T-cell (primary cell): ENCODE measurements at regions not wholly inside any gene's neighbourhood (a gene's known extent, or its start where the extent isn't known, plus 50 kb on each side); places are given as distances from the start of the nearest gene placed in this dataset.

Experiments
- ATAC-seq, 4 experiments: fragments of 200-7000 bp in 3 of 4; fragments of 150-1000 bp in 1 of 4; cut with Tn5 transposase; replicated peaks in 1 of 4; 1 replicate in 3 of 4; 2 replicates in 1 of 4; pipeline ENCODE4 v1.10.0; 2021; ENCODE audit warnings: moderate library complexity in 3 of 4, mild to moderate bottlenecking in 2 of 4, moderate number of reproducible peaks in 1 of 4
- CTCF ChIA-PET, 2 donors: fragments of 300-600 bp; sonication (Branson Sonifier 250); formaldehyde crosslinking; loops; one replicate each; lab custom pipeline; 2022; ENCODE audit warnings: antibody characterized with exemption in 2 of 2; lab: Charles Lee
- POLR2A ChIA-PET, 2 donors: fragments of 300-600 bp; sonication (Branson Sonifier 250); formaldehyde crosslinking; loops; one replicate each; lab custom pipeline; 2022; ENCODE audit warnings: antibody characterized with exemption in 2 of 2; lab: Charles Lee
- DNase-seq, 35 experiments: peaks; one replicate each; pipeline versions ENCODE4 v3.0.0 to v3.0.0-alpha.2; 2013 to 2023
- H3K27ac ChIP-seq: one replicate; pipeline ENCODE4 v1.5.1; 2013; ENCODE audit warnings: low read length
- H3K27me3 ChIP-seq, 2 experiments: replicated peaks in 1 of 2; 1 replicate in 1 of 2; 2 replicates in 1 of 2; pipeline versions ENCODE4 v1.6.1 to v1.7.0; 2013; ENCODE audit warnings: low read length in 1 of 2, mixed read lengths in 1 of 2; ENCODE audit not compliant: control insufficient read depth in 2 of 2, insufficient read depth in 2 of 2; ENCODE audit errors: extremely low read depth in 1 of 2
- H3K36me3 ChIP-seq, 2 donors: 1 replicate in 1 of 2; 2 replicates in 1 of 2; pipeline versions ENCODE4 v1.6.1 to v1.7.0; 2013; ENCODE audit warnings: low read length in 1 of 2; ENCODE audit not compliant: control insufficient read depth in 2 of 2, insufficient read depth in 1 of 2; ENCODE audit errors: extremely low read depth in 1 of 2
- H3K4me1 ChIP-seq, 2 experiments: 1 replicate in 1 of 2; 2 replicates in 1 of 2; pipeline versions ENCODE4 v1.6.1 to v1.7.0; 2013; ENCODE audit warnings: low read length in 2 of 2, mixed read lengths in 1 of 2; ENCODE audit not compliant: insufficient read depth in 2 of 2, control insufficient read depth in 1 of 2; ENCODE audit errors: extremely low read depth in 1 of 2
- H3K4me3 ChIP-seq, 2 donors: 1 replicate in 1 of 2; 2 replicates in 1 of 2; pipeline versions ENCODE4 v1.5.1 to v1.7.0; 2013; ENCODE audit warnings: mild to moderate bottlenecking in 2 of 2, low read length in 1 of 2, moderate library complexity in 1 of 2; ENCODE audit not compliant: control insufficient read depth in 1 of 2; ENCODE audit errors: extremely low read depth in 1 of 2
- H3K9me3 ChIP-seq: 2 replicates; pipeline ENCODE4 v1.7.0; 2013
- H3K27ac Mint-ChIP-seq, 2 donors: one replicate each; pipeline ENCODE4 v1.8.0; 2020 to 2021; ENCODE audit warnings: mild to moderate bottlenecking in 2 of 2, mixed read lengths in 2 of 2
- H3K27me3 Mint-ChIP-seq, 2 donors: one replicate each; pipeline ENCODE4 v1.8.0; 2021 to 2022; ENCODE audit warnings: mixed read lengths in 2 of 2
- H3K36me3 Mint-ChIP-seq: one replicate; pipeline ENCODE4 v1.8.0; 2021; ENCODE audit warnings: mixed read lengths
- H3K4me1 Mint-ChIP-seq, 3 donors: one replicate each; pipeline ENCODE4 v1.8.0; 2020 to 2022; ENCODE audit warnings: mixed read lengths in 3 of 3, mild to moderate bottlenecking in 1 of 3
- H3K4me3 Mint-ChIP-seq, 3 donors: one replicate each; pipeline ENCODE4 v1.8.0; 2020 to 2022; ENCODE audit warnings: mild to moderate bottlenecking in 3 of 3, mixed read lengths in 3 of 3, moderate library complexity in 3 of 3
- H3K9me3 Mint-ChIP-seq, 3 donors: one replicate each; pipeline ENCODE4 v1.8.0; 2020 to 2022; ENCODE audit warnings: mixed read lengths in 3 of 3
- WGBS: methylation state at CpG from one replicate; pipeline ENCODE4 v1.1.5; 2013; ENCODE audit warnings: missing lambda C conversion rate; ENCODE audit not compliant: insufficient coverage; 5-methylcytosine and 5-hydroxymethylcytosine counted together

DNA sequence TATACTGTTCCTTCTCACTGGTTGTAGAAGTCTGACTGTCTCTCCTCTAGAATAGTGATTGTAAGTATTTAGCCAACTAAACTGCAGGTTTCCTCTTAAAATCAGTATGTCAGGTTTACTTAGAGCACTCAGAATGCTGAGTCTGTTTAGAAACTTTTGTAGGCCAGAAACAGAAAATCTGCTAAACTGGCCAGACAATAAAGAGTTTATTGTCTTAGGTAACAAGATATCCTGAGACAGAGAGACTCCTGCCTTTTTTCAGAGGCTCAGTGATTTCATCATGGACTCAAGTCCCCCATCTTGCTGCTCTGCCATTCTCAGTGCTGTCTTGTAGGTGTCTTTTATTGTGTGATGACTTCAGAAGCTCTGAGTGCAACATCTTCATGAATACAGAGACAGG is 279.0 kb downstream of the MFSD1 start:
- no peak overlapping the region for H3K4me3 ChIP-seq
- Mint-ChIP-seq H3K36me3 (no peaks in the 10 kb centered on the region), H3K9me3 (peaks cover 0 to 11% (median 0%) of the 10 kb centered on the region in 3 donors), H3K4me3 (no peak overlapping the region), H3K27ac (no peak overlapping the region), H3K27me3 (no peaks in the 10 kb centered on the region), H3K4me1 (no peaks in the 10 kb centered on the region)
- no peak for ATAC-seq
- no peak for DNase-seq
- POLR2A ChIA-PET: no interaction called here
- H3K36me3 ChIP-seq: no peaks in the 10 kb centered on the region
- CTCF ChIA-PET: no interaction called here
- no peaks in the 10 kb centered on the region for H3K4me1 ChIP-seq
- no peak overlapping the region for H3K27ac ChIP-seq
- no peaks in the 10 kb centered on the region for H3K27me3 ChIP-seq
- H3K9me3 ChIP-seq: no peaks in the 10 kb centered on the region

DNA sequence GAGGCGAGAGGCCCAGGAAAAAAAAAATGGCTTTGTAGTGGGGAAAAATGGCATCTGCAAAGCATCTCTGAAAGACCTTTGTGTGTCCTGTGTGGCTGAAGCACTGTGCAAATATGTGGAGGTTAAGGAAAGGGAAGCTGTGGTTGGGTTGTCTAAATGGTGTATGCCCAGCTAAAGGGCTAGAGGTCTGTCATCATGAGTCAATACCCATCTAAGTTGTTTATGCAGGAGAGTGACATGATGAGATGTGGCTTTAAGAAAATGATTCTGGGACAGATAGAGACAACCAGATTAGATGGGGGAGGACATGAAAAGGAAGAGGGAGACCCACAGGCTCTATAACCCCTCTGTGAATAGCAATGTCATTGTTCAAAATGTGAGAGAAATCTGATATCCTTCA is 280.7 kb downstream of the MFSD1 start:
- no peaks in the 10 kb centered on the region for H3K36me3 Mint-ChIP-seq
- no peaks in the 10 kb centered on the region for H3K27me3 Mint-ChIP-seq
- no peak for DNase-seq
- Histone ChIP-seq H3K36me3 (no peaks in the 10 kb centered on the region), H3K27me3 (no peaks in the 10 kb centered on the region), H3K9me3 (no peaks in the 10 kb centered on the region), H3K4me1 (no peaks in the 10 kb centered on the region), H3K4me3 (no peak overlapping the region), H3K27ac (no peak overlapping the region)
- peaks cover 0 to 11% (median 0%) of the 10 kb centered on the region in 3 donors for H3K9me3 Mint-ChIP-seq
- CTCF ChIA-PET: no interaction called here
- POLR2A ChIA-PET: no interaction called here
- no peak overlapping the region for H3K4me3 Mint-ChIP-seq
- no peak overlapping the region for H3K27ac Mint-ChIP-seq
- H3K4me1 Mint-ChIP-seq: no peaks in the 10 kb centered on the region
- WGBS: 80% methylated on average over 1 of the region's 1 CpG
- ATAC-seq: no peak

DNA sequence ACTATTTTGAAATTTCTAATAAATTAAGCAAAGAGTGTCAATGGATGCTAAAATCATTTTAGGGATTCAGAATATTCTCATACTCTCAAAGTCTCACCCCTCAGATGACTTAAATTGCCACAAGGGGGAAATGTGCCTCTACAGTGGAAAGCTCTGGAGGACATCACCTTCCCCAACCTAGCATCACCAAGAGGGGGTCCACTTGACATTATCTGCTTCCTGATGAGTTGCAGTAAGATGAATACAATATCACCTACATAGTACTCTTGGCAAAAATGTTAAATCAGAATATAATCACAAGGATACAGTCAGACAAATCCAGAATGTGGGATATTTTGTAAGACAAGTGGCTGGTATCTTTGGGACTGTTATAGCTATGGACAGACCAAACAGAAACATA is 290.1 kb downstream of the MFSD1 start:
- no peaks in the 10 kb centered on the region for H3K4me1 Mint-ChIP-seq
- H3K9me3 Mint-ChIP-seq: peaks cover 0 to 5% (median 0%) of the 10 kb centered on the region in 3 donors
- Histone ChIP-seq H3K36me3 (no peaks in the 10 kb centered on the region), H3K9me3 (no peaks in the 10 kb centered on the region), H3K27ac (no peak overlapping the region), H3K27me3 (no peaks in the 10 kb centered on the region), H3K4me3 (no peak overlapping the region), H3K4me1 (no peaks in the 10 kb centered on the region)
- DNase-seq: no peak
- ATAC-seq: no peak
- no peak overlapping the region for H3K4me3 Mint-ChIP-seq
- no peak overlapping the region for H3K27ac Mint-ChIP-seq
- ChIA-PET CTCF (no interaction called here), POLR2A (no interaction called here)
- no peaks in the 10 kb centered on the region for H3K27me3 Mint-ChIP-seq
- no peaks in the 10 kb centered on the region for H3K36me3 Mint-ChIP-seq

DNA sequence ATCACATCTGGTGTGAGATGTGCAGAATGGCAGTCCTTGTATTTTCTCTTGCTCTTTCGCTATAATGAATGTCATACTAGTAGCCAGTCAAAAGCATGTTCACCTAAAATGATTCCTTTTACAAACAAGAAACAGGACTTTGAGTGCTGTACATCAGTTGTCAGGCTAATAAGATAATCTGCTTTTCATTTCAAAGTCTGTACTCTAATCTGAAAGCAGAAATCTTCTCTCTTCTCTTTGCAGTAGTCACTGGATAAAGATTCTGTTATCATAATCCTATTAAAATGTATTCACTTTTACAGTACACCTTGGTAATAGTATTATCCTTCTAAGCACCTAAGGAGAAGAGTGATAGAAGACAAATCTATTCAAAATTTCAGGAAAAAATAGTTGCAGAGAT is 300.1 kb downstream of the MFSD1 start:
- H3K36me3 Mint-ChIP-seq: no peaks in the 10 kb centered on the region
- no peaks in the 10 kb centered on the region for H3K9me3 ChIP-seq
- no peak overlapping the region for H3K4me3 ChIP-seq
- no peak overlapping the region for H3K4me3 Mint-ChIP-seq
- ChIA-PET CTCF (no interaction called here), POLR2A (no interaction called here)
- WGBS: 60% methylated on average over 1 of the region's 1 CpG
- no peak overlapping the region for H3K27ac Mint-ChIP-seq
- H3K27ac ChIP-seq: no peak overlapping the region
- no peaks in the 10 kb centered on the region for H3K4me1 ChIP-seq
- H3K27me3 Mint-ChIP-seq: no peaks in the 10 kb centered on the region
- H3K4me1 Mint-ChIP-seq: no peaks in the 10 kb centered on the region
- H3K36me3 ChIP-seq: no peaks in the 10 kb centered on the region
- DNase-seq (no peak), ATAC-seq (no peak)
- no peaks in the 10 kb centered on the region for H3K27me3 ChIP-seq
- H3K9me3 Mint-ChIP-seq: peaks cover 2 to 7% (median 4%) of the 10 kb centered on the region in 3 donors

DNA sequence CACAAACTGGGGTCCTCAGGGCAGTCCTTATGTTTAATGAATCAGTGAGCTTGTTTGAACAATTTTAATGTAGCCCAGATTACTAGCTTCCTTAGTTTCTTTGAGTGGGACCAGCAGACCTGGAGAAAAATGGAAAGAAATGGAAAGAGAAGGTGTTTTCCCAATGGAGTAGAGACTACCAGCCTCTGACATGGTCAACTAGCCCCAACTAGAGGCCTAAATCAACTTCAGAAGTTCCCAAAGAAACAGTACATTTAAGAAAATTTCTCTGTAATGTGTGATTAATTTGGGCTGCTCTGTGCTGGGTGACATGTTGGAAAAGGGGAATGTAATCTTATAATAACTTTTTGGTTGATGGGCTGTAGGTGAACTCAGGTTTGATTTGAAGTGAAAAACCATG is 310.9 kb downstream of the MFSD1 start:
- Histone ChIP-seq H3K4me3 (no peak overlapping the region), H3K9me3 (no peaks in the 10 kb centered on the region), H3K4me1 (no peaks in the 10 kb centered on the region), H3K36me3 (no peaks in the 10 kb centered on the region), H3K27ac (no peak overlapping the region), H3K27me3 (no peaks in the 10 kb centered on the region)
- Mint-ChIP-seq H3K27me3 (peaks cover 0 to 3% of the 10 kb centered on the region in 2 donors), H3K9me3 (peaks cover 0 to 3% (median 0%) of the 10 kb centered on the region in 3 donors), H3K4me3 (no peak overlapping the region), H3K27ac (no peak overlapping the region), H3K4me1 (no peaks in the 10 kb centered on the region), H3K36me3 (no peaks in the 10 kb centered on the region)
- DNase-seq (no peak), ATAC-seq (no peak)
- CTCF ChIA-PET: no interaction called here
- POLR2A ChIA-PET: no interaction called here

DNA sequence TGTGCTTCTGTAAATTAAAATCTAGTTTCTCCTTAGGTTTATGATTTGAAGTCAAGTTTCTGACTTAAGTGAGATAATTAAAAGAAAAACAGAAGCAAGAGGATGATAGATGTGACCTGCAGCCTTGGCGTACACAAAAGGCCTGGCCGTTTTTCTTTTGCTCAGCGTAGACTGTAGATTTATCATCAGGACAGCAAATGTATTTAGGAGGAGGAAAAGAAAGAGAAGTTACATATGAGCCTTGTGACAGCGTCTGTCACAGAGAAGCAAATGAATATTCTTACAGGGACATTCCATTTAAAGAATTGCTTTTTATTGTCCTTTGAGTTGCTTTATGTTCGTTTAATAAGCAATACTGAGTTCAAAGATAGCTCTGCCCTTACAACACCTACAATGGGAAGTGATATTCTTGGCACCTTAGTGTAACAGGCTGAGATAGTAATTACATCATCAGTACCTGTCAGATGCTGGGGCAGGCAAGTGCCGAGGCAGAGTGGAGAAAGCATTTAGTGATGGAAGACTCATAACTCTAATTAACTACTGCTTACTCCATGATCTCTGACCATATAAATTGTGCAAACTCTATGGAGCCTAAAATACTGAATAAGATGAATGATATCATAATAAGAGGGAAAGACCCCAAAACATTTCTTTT is 311.5 kb downstream of the MFSD1 start:
- POLR2A ChIA-PET: no interaction called here
- H3K4me1 ChIP-seq: no peaks in the 10 kb centered on the region
- H3K9me3 ChIP-seq: no peaks in the 10 kb centered on the region
- H3K27me3 ChIP-seq: no peaks in the 10 kb centered on the region
- Mint-ChIP-seq H3K9me3 (peaks cover 0 to 3% (median 0%) of the 10 kb centered on the region in 3 donors), H3K4me3 (no peak overlapping the region), H3K27ac (no peak overlapping the region), H3K36me3 (no peaks in the 10 kb centered on the region), H3K27me3 (peaks cover 0 to 3% of the 10 kb centered on the region in 2 donors), H3K4me1 (no peaks in the 10 kb centered on the region)
- no peak overlapping the region for H3K4me3 ChIP-seq
- H3K36me3 ChIP-seq: no peaks in the 10 kb centered on the region
- 100% methylated on average over 1 of the region's 6 CpGs for WGBS
- no peak for ATAC-seq
- H3K27ac ChIP-seq: no peak overlapping the region
- CTCF ChIA-PET: no interaction called here
- DNase-seq: no peak

DNA sequence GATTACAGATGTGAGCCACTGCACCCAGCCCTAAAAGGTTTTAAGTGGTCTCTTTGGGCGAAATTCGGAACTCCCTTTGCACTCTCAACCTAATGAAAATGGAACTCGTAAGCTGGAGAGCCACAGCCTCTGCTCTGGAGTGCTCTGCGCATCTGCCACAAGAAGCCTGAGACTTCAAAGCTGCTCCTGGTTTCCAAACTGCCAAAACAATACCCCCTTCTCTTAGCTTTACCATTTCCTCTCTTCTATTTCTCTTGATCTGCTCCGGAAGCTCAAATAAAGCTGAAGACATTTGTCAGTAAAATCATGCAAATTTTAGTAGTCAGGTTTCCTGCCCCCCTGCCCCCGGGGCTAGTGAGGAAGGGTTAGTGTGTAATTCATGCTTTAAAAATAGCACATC is 312.7 kb downstream of the MFSD1 start:
- Histone ChIP-seq H3K9me3 (no peaks in the 10 kb centered on the region), H3K4me1 (no peaks in the 10 kb centered on the region), H3K27ac (no peak overlapping the region), H3K27me3 (no peaks in the 10 kb centered on the region), H3K36me3 (no peaks in the 10 kb centered on the region), H3K4me3 (no peak overlapping the region)
- Mint-ChIP-seq H3K27ac (no peak overlapping the region), H3K9me3 (peaks cover 0 to 3% (median 0%) of the 10 kb centered on the region in 3 donors), H3K27me3 (peaks cover 0 to 3% of the 10 kb centered on the region in 2 donors), H3K36me3 (no peaks in the 10 kb centered on the region), H3K4me1 (no peaks in the 10 kb centered on the region), H3K4me3 (no peak overlapping the region)
- no peak for ATAC-seq
- no CpG with 5 or more reads among the region's 6 CpGs for WGBS
- DNase-seq: no peak
- ChIA-PET CTCF (no interaction called here), POLR2A (no interaction called here)
